ENCODE measurements at regions not wholly inside any gene's neighbourhood (a gene's known extent, or its start where the extent isn't known, plus 50 kb on each side); places are given as distances from the start of the nearest gene placed in this dataset.

- H3K27ac ChIP-seq (ENCODE audit: low read depth) = no peak overlapping the region
- H3K4me2 ChIP-seq = no peak overlapping the region
- H3K36me3 ChIP-seq (ENCODE audit: insufficient read depth) = no peaks in the 10 kb centered on the region
- H3K79me2 ChIP-seq (replicated peaks; ENCODE audit: insufficient read depth) = no peaks in the 10 kb centered on the region
- DNase-seq (ENCODE audit: low spot score) (no peak), ATAC-seq (no peak)
- no peaks in the 10 kb centered on the region for H4K20me1 ChIP-seq (replicated peaks; ENCODE audit: insufficient read depth)
- no peaks in the 10 kb centered on the region for H3K27me3 Mint-ChIP-seq (ENCODE audit: insufficient read depth, low read depth, poor library complexity)
- peak overlapping the region; percentile 50; the same call in 1 of the 2 replicates for H2AFZ ChIP-seq
- no peak overlapping the region for H3K4me3 Mint-ChIP-seq
- H3K4me1 ChIP-seq (ENCODE audit: insufficient read depth) = no peaks in the 10 kb centered on the region; the same call in 1 of the 2 replicates
- H3K4me1 Mint-ChIP-seq = peaks cover 4% of the 10 kb centered on the region; the same call in 2 of the 3 replicates
- no peaks in the 10 kb centered on the region for H3K27me3 ChIP-seq (ENCODE audit: insufficient read depth)
- TF ChIP-seq EZH2 (IDR thresholded peaks at IDR 0.05; ENCODE audit: low read depth, unreplicated experiment) = no peak
- TF ChIP-seq ETS1 (IDR thresholded peaks at IDR 0.05) = no peak
- no peak for TF ChIP-seq POLR2AphosphoS5 (IDR thresholded peaks at IDR 0.05; ENCODE audit: low read depth)
- no peak for TF ChIP-seq EZH2phosphoT487 (IDR thresholded peaks at IDR 0.05; ENCODE audit: unreplicated experiment)
- no peak for TF ChIP-seq JUNB (IDR thresholded peaks at IDR 0.05; ENCODE audit: unreplicated experiment)
- TF ChIP-seq ZNF331 (CRISPR knock-in tag; IDR thresholded peaks at IDR 0.05; ENCODE audit: low read depth) = no peak
- TF ChIP-seq ZNF114 (CRISPR knock-in tag; IDR thresholded peaks at IDR 0.05) = no peak
- TF ChIP-seq CREB1 (CRISPR knock-in tag; IDR thresholded peaks at IDR 0.05; ENCODE audit: low read depth) = no peak
- TF ChIP-seq ZNF462 (CRISPR knock-in tag; IDR thresholded peaks at IDR 0.05) = no peak
- TF ChIP-seq STAT1 (IDR thresholded peaks at IDR 0.05; ENCODE audit: unreplicated experiment) = no peak
- TF ChIP-seq REST (IDR thresholded peaks at IDR 0.05; ENCODE audit: unreplicated experiment) = no peak
- no peak for TF ChIP-seq CTCF (conservative IDR thresholded peaks at IDR 0.05; ENCODE audit: low read depth in 2 of 2)
- no peak for TF ChIP-seq NANOG (IDR thresholded peaks at IDR 0.05; ENCODE audit: borderline replicate concordance)
- peaks cover 8% of the 10 kb centered on the region; the same call in 2 of the 3 replicates for H3K9me3 Mint-ChIP-seq
- no peak overlapping the region for H3K4me3 ChIP-seq
- H3K36me3 Mint-ChIP-seq (ENCODE audit: low read depth) = no peaks in the 10 kb centered on the region
- H3K9me2 ChIP-seq (ENCODE audit: insufficient read depth) = no peaks in the 10 kb centered on the region
- H3K27ac Mint-ChIP-seq = no peak overlapping the region
- H3F3A ChIP-seq (replicated peaks; ENCODE audit: low read depth) = no peaks in the 10 kb centered on the region
These were observed 763.1 kb downstream of the TAF11L14 start for GRCh38 chr5:18397371-18397770.
